ENCODE measurements at regions not wholly inside any gene's neighbourhood (a gene's known extent, or its start where the extent isn't known, plus 50 kb on each side); places are given as distances from the start of the nearest gene placed in this dataset.

DNA sequence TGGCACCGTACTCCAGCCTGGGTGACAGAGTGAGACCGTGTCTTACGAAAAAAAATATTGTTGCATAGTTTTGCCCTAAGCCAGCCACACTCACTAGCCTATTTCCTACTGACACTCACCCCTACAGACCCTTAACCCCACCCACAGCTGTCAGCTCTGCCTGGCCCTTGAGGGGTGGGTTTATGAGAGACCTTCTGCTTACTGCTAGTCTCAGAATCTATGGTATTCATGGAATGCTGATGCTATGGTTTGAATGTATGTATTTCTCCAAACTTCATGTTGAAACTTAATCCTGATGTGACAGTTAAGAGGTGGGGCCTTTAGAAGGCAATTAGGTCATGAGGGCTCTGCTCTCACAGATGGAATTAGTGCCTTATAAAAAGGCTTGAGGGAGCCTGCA, 79.2 kb upstream of the LRCH1 start:
- Histone ChIP-seq H4K5ac (ENCODE audit: low read depth, low read length) (no peak overlapping the region), H2AFZ (replicated peaks; ENCODE audit: low read length, poor library complexity) (no peak overlapping the region), H2BK20ac (ENCODE audit: low read depth, low read length) (no peak overlapping the region), H3K9ac (ENCODE audit: low read depth, low read length) (no peak overlapping the region), H3K4me2 (ENCODE audit: low read depth, low read length) (no peak overlapping the region), H2BK15ac (ENCODE audit: low read depth, low read length) (no peak overlapping the region), H3K4ac (ENCODE audit: low read depth, low read length) (no peak overlapping the region), H3K27me3 (ENCODE audit: control insufficient read depth, insufficient read depth, low read length) (no peaks in the 10 kb centered on the region), H3K18ac (ENCODE audit: low read depth, low read length) (no peak overlapping the region), H2AK5ac (ENCODE audit: low read depth, low read length) (no peak overlapping the region), H3K4me3 (ENCODE audit: insufficient read depth, low read depth, low read length) (no peak overlapping the region), H3K36me3 (ENCODE audit: control insufficient read depth, insufficient read depth, low read length) (no peaks in the 10 kb centered on the region), H4K91ac (ENCODE audit: insufficient read depth, low read depth, low read length) (no peak overlapping the region), H2AK9ac (replicated peaks; ENCODE audit: low read depth, low read length, poor library complexity) (no peak overlapping the region), H3K56ac (ENCODE audit: extremely low read depth, insufficient read depth, low read length) (no peak overlapping the region), H2BK5ac (ENCODE audit: low read depth, low read length, poor library complexity, severe bottlenecking) (no peak overlapping the region), H2BK120ac (ENCODE audit: low read depth, low read length) (no peak overlapping the region), H4K8ac (ENCODE audit: low read depth in 2 of 2, low read length in 2 of 2) (no peak overlapping the region), H3K9me1 (ENCODE audit: insufficient read depth, low read length) (no peaks in the 10 kb centered on the region), H3K27ac (ENCODE audit: insufficient read depth, low read length) (no peak overlapping the region), H3K79me1 (ENCODE audit: low read depth in 1 of 2, low read length in 2 of 2) (no peaks in the 10 kb centered on the region), H3K4me1 (ENCODE audit: control insufficient read depth, insufficient read depth, low read length) (no peaks in the 10 kb centered on the region), H3K23ac (ENCODE audit: low read depth, low read length) (no peak overlapping the region), H4K20me1 (ENCODE audit: insufficient read depth, low read length) (no peaks in the 10 kb centered on the region), H3K14ac (replicated peaks; ENCODE audit: low read depth, low read length) (no peak overlapping the region), H3K9me3 (ENCODE audit: control insufficient read depth, insufficient read depth, low read length) (no peaks in the 10 kb centered on the region)
- POLR2A ChIA-PET (ENCODE audit: unreplicated experiment) = no interaction called here
- no CpG with 5 or more reads among the region's 3 CpGs for WGBS, 2 experiments (ENCODE audit: extremely low coverage in 2 of 2, insufficient read length in 1 of 2)
- ATAC-seq (ENCODE audit: low read depth) (no peak), DNase-seq (no peak)
- dilution Hi-C loops (cut with HindIII; ENCODE audit: low sequenced_read_pairs, unreplicated experiment) = no loop called here
- intact Hi-C loops (cut with micrococcal nuclease) = no loop called here
- in situ Hi-C loops (cut with MboI; ENCODE audit: low sequenced_read_pairs) = no loop called here
- TF ChIP-seq MAZ (IDR thresholded peaks at IDR 0.05; ENCODE audit: borderline replicate concordance, low read depth, low read length) = no peak
- no peak for TF ChIP-seq RAD21 (IDR thresholded peaks at IDR 0.05; ENCODE audit: low read length)
- TF ChIP-seq NFE2L2 (IDR thresholded peaks at IDR 0.05; ENCODE audit: low read depth, low read length) = no peak
- TF ChIP-seq, protein P1, sequence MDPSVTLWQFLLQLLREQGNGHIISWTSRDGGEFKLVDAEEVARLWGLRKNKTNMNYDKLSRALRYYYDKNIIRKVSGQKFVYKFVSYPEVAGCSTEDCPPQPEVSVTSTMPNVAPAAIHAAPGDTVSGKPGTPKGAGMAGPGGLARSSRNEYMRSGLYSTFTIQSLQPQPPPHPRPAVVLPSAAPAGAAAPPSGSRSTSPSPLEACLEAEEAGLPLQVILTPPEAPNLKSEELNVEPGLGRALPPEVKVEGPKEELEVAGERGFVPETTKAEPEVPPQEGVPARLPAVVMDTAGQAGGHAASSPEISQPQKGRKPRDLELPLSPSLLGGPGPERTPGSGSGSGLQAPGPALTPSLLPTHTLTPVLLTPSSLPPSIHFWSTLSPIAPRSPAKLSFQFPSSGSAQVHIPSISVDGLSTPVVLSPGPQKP (IDR thresholded peaks at IDR 0.05; ENCODE audit: borderline replicate concordance, low read depth, low read length) = no peak
- TF ChIP-seq POLR2A (IDR thresholded peaks at IDR 0.05; ENCODE audit: low read depth, low read length) = no peak
- no peak for TF ChIP-seq RCOR1 (IDR thresholded peaks at IDR 0.05; ENCODE audit: insufficient replicate concordance, low read length)
- TF ChIP-seq, protein P2, sequence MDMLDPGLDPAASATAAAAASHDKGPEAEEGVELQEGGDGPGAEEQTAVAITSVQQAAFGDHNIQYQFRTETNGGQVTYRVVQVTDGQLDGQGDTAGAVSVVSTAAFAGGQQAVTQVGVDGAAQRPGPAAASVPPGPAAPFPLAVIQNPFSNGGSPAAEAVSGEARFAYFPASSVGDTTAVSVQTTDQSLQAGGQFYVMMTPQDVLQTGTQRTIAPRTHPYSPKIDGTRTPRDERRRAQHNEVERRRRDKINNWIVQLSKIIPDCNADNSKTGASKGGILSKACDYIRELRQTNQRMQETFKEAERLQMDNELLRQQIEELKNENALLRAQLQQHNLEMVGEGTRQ (IDR thresholded peaks at IDR 0.05; ENCODE audit: low read depth, low read length) = no peak
- TF ChIP-seq, protein P3, sequence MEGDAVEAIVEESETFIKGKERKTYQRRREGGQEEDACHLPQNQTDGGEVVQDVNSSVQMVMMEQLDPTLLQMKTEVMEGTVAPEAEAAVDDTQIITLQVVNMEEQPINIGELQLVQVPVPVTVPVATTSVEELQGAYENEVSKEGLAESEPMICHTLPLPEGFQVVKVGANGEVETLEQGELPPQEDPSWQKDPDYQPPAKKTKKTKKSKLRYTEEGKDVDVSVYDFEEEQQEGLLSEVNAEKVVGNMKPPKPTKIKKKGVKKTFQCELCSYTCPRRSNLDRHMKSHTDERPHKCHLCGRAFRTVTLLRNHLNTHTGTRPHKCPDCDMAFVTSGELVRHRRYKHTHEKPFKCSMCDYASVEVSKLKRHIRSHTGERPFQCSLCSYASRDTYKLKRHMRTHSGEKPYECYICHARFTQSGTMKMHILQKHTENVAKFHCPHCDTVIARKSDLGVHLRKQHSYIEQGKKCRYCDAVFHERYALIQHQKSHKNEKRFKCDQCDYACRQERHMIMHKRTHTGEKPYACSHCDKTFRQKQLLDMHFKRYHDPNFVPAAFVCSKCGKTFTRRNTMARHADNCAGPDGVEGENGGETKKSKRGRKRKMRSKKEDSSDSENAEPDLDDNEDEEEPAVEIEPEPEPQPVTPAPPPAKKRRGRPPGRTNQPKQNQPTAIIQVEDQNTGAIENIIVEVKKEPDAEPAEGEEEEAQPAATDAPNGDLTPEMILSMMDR (conservative IDR thresholded peaks at IDR 0.05; ENCODE audit: low read depth, low read length) = no peak
- TF ChIP-seq CEBPB (IDR thresholded peaks at IDR 0.05; ENCODE audit: low read depth, low read length) = no peak
- no peak for TF ChIP-seq MAFK (IDR thresholded peaks at IDR 0.05; ENCODE audit: low read depth, low read length)
- TF ChIP-seq FOS (IDR thresholded peaks at IDR 0.05; ENCODE audit: low read depth, low read length) = no peak
- no peak for TF ChIP-seq CHD1 (IDR thresholded peaks at IDR 0.05; ENCODE audit: low read depth, low read length)
- no peak for TF ChIP-seq MXI1 (IDR thresholded peaks at IDR 0.05; ENCODE audit: borderline replicate concordance, low read depth, low read length)
- TF ChIP-seq RFX5 (IDR thresholded peaks at IDR 0.05; ENCODE audit: low read depth, low read length) = no peak
- TF ChIP-seq BHLHE40 (IDR thresholded peaks at IDR 0.05; ENCODE audit: low read depth, low read length) = no peak
- TF ChIP-seq SMC3 (IDR thresholded peaks at IDR 0.05; ENCODE audit: low read depth, low read length) = no peak
- CTCF ChIA-PET = interaction anchor here (0.5 kb wide), 1 partner anchor 162 kb away, joined by 5 read pairs; no protein-coding TSS in a partner anchor
- no TSS peak for BruUV-seq (replicated peaks)
